ENCODE measurements at regions not wholly inside any gene's neighbourhood (a gene's known extent, or its start where the extent isn't known, plus 50 kb on each side); places are given as distances from the start of the nearest gene placed in this dataset.

- Histone ChIP-seq H3K9me3 (no peaks in the 10 kb centered on the region), H3K27me3 (peaks cover 0 to 16% of the 10 kb centered on the region in 2 donors), H3K4me3 (no peak overlapping the region), H3K36me3 (no peaks in the 10 kb centered on the region), H3K27ac (no peak overlapping the region), H3K4me1 (no peaks in the 10 kb centered on the region)
- no peak for TF ChIP-seq CTCF (IDR thresholded peaks at IDR 0.05)
- intact Hi-C loops (cut with DNase I; ENCODE audit: low total_unique reads), result no loop called here
- no peak for DNase-seq
Observed at GRCh38 chr11:70805971-70806370, 407.6 kb downstream of the CTTN start.

- H3K27me3 ChIP-seq, result peaks cover 0 to 14% of the 10 kb centered on the region in 2 donors
- H3K4me3 ChIP-seq, result no peak overlapping the region
- no peaks in the 10 kb centered on the region for H3K9me3 ChIP-seq
- no peak overlapping the region for H3K27ac ChIP-seq
- TF ChIP-seq CTCF (IDR thresholded peaks at IDR 0.05), result no peak
- no peaks in the 10 kb centered on the region for H3K4me1 ChIP-seq
- no peak for DNase-seq
- no peaks in the 10 kb centered on the region for H3K36me3 ChIP-seq
- intact Hi-C loops (cut with DNase I; ENCODE audit: low total_unique reads), result no loop called here
Observed at GRCh38 chr11:70806461-70807194, 408.3 kb downstream of the CTTN start.

- DNase-seq, result no peak
- intact Hi-C loops (cut with DNase I; ENCODE audit: low total_unique reads), result no loop called here
- no peak for TF ChIP-seq CTCF (IDR thresholded peaks at IDR 0.05)
Observed at GRCh38 chr11:70807195-70807543, 408.8 kb downstream of the CTTN start.

GRCh38 chr11:70808686-70809375, 410.5 kb downstream of the CTTN start:
- H3K27me3 ChIP-seq, result peaks cover 0 to 17% of the 10 kb centered on the region in 2 donors
- no peaks in the 10 kb centered on the region for H3K36me3 ChIP-seq
- DNase-seq, result no peak
- TF ChIP-seq CTCF (IDR thresholded peaks at IDR 0.05), result no peak
- no peak overlapping the region for H3K27ac ChIP-seq
- H3K9me3 ChIP-seq, result no peaks in the 10 kb centered on the region
- H3K4me3 ChIP-seq, result no peak overlapping the region
- no peaks in the 10 kb centered on the region for H3K4me1 ChIP-seq
- intact Hi-C loops (cut with DNase I; ENCODE audit: low total_unique reads), result no loop called here

More at GRCh38 chr11:70807195-70807543, 408.8 kb downstream of the CTTN start:
- no peaks in the 10 kb centered on the region for H3K9me3 ChIP-seq
- H3K4me1 ChIP-seq, result no peaks in the 10 kb centered on the region
- no peak overlapping the region for H3K27ac ChIP-seq
- no peak overlapping the region for H3K4me3 ChIP-seq
- H3K36me3 ChIP-seq, result no peaks in the 10 kb centered on the region
- peaks cover 0 to 14% of the 10 kb centered on the region in 2 donors for H3K27me3 ChIP-seq

- intact Hi-C loops (cut with DNase I; ENCODE audit: low total_unique reads), result no loop called here
- H3K36me3 ChIP-seq, result no peaks in the 10 kb centered on the region
- H3K27me3 ChIP-seq, result peaks cover 0 to 20% of the 10 kb centered on the region in 2 donors
- no peaks in the 10 kb centered on the region for H3K4me1 ChIP-seq
- TF ChIP-seq CTCF (IDR thresholded peaks at IDR 0.05), result no peak
- no peak overlapping the region for H3K27ac ChIP-seq
- H3K4me3 ChIP-seq, result no peak overlapping the region
- H3K9me3 ChIP-seq, result no peaks in the 10 kb centered on the region
- no peak for DNase-seq
Observed at GRCh38 chr11:70810133-70810532, 411.8 kb downstream of the CTTN start.
